GM18511 (cell line): ENCODE measurements at regions not wholly inside any gene's neighbourhood (a gene's known extent, or its start where the extent isn't known, plus 50 kb on each side); places are given as distances from the start of the nearest gene placed in this dataset.
"Not testable (repeated sequence)": the region's sequence is repeated elsewhere in the genome, so short reads cannot be mapped to it uniquely, and the experiment has no call there.

Experiments
- ATAC-seq: cut with Tn5 transposase; IDR thresholded peaks from one replicate; pipeline ENCODE4 v1.9.1; 2021; ENCODE audit warnings: mild to moderate bottlenecking, moderate library complexity; ENCODE audit not compliant: unreplicated experiment

GRCh38 chr1:80403471-80403893, 1397.0 kb upstream of the ADGRL4 start:
- ATAC-seq, result no peak

- no peak for ATAC-seq
These were observed 1396.1 kb upstream of the ADGRL4 start for GRCh38 chr1:80402625-80403024.

GRCh38 chr1:80401757-80402156, 1395.2 kb upstream of the ADGRL4 start:
- ATAC-seq, result no peak

GRCh38 chr1:80392529-80392928, 1386.0 kb upstream of the ADGRL4 start:
- ATAC-seq, result no peak

- no peak for ATAC-seq
These were observed 1379.1 kb upstream of the ADGRL4 start for GRCh38 chr1:80385650-80386049.

GRCh38 chr1:80384959-80385358, 1378.4 kb upstream of the ADGRL4 start:
- no peak for ATAC-seq

- ATAC-seq, result no peak
These were observed 1377.7 kb upstream of the ADGRL4 start for GRCh38 chr1:80384083-80384830.

GRCh38 chr1:80375662-80376061, 1369.1 kb upstream of the ADGRL4 start:
- ATAC-seq, result no peak

GRCh38 chr1:80375109-80375508, 1368.6 kb upstream of the ADGRL4 start:
- ATAC-seq, result no peak

- no peak for ATAC-seq
These were observed 1363.2 kb upstream of the ADGRL4 start for GRCh38 chr1:80369780-80370179.

- ATAC-seq, result no peak
These were observed 1360.5 kb upstream of the ADGRL4 start for GRCh38 chr1:80367058-80367457.

GRCh38 chr1:80365359-80366021, 1359.0 kb upstream of the ADGRL4 start:
- ATAC-seq, result no peak

GRCh38 chr1:80363689-80364475, 1357.4 kb upstream of the ADGRL4 start:
- no peak for ATAC-seq

- ATAC-seq, result no peak
These were observed 1353.1 kb upstream of the ADGRL4 start for GRCh38 chr1:80359666-80360065.

GRCh38 chr1:80349218-80349617, 1342.7 kb upstream of the ADGRL4 start:
- no peak for ATAC-seq

GRCh38 chr1:80341021-80341420, 1334.5 kb upstream of the ADGRL4 start:
- no peak for ATAC-seq

GRCh38 chr1:80318108-80318507, 1311.6 kb upstream of the ADGRL4 start:
- ATAC-seq, result no peak

- no peak for ATAC-seq
These were observed 1304.2 kb upstream of the ADGRL4 start for GRCh38 chr1:80310703-80311245.

- no peak for ATAC-seq
These were observed 1298.9 kb upstream of the ADGRL4 start for GRCh38 chr1:80305466-80305865.

GRCh38 chr1:80293818-80294217, 1287.3 kb upstream of the ADGRL4 start:
- no peak for ATAC-seq

GRCh38 chr1:80288750-80289149, 1282.2 kb upstream of the ADGRL4 start:
- not testable (repeated sequence) for ATAC-seq
